ENCODE measurements at regions not wholly inside any gene's neighbourhood (a gene's known extent, or its start where the extent isn't known, plus 50 kb on each side); places are given as distances from the start of the nearest gene placed in this dataset.

DNA sequence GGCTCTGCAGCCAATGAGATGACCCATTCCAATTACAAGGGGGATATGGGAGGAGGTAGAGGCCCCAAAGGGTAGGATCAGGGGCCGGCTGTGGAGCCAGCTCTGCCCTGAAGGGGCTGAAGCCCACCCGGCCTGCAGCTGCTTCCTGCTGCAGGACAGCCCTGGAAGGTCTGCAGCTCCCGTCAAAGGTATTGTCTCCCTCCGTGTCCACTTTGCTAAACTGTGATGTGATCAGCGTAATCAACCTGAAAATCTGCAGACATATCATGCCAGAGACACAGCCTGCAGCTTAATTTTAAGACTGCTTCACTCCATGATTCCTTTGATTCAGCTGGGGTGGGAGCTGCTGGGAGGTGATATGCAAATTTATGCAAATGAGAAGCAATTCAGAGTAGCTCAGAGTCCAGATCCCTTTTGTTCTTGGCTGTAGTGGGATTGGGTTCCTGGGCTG, 90.7 kb downstream of the GADD45G start:
- Histone ChIP-seq H4K20me1 (replicated peaks in 1 of 2; ENCODE audit: control insufficient read depth in 1 of 2, insufficient read depth in 2 of 2, low read length in 2 of 2) (no peaks in the 10 kb centered on the region), H2BK120ac (replicated peaks; ENCODE audit: low read depth, low read length) (no peak overlapping the region), H3K9ac (replicated peaks in 1 of 4; ENCODE audit: extremely low read depth in 1 of 4, low read depth in 3 of 4, low read length in 3 of 4) (no peak overlapping the region), H2AK5ac (ENCODE audit: low read depth, low read length) (no peak overlapping the region), H3K4me1 (replicated peaks in 1 of 4; ENCODE audit: control insufficient read depth in 3 of 4, insufficient read depth in 4 of 4, low read length in 3 of 4) (peaks cover 3 to 15% (median 6%) of the 10 kb centered on the region in 4 experiments; a peak in 6 of 7 replicates), H2AFZ (ENCODE audit: low read length) (0 out of 2 replicates have a peak overlapping the region, but pooled peaks have one; percentile 54), H3K14ac (ENCODE audit: insufficient read length) (no peak overlapping the region), H3K36me3 (ENCODE audit: control insufficient read depth in 2 of 4, insufficient read depth in 4 of 4, low read length in 3 of 4) (no peaks in the 10 kb centered on the region), H3K18ac (ENCODE audit: extremely low read depth, low read length) (peak overlapping the region; percentile 34; the same call in 1 of the 2 replicates), H3K23me2 (ENCODE audit: low read depth, low read length) (no peaks in the 10 kb centered on the region), H3K79me1 (ENCODE audit: low read depth, low read length) (no peaks in the 10 kb centered on the region), H3K4me3 (ENCODE audit: extremely low read depth in 1 of 4, insufficient read depth in 2 of 4, low read depth in 3 of 4, low read length in 4 of 4) (peak overlapping the region in 2 of 4 experiments; percentile 9 to 31; a peak in 2 of 8 replicates), H4K91ac (replicated peaks; ENCODE audit: insufficient read length, low read length) (no peak overlapping the region), H3K23ac (ENCODE audit: insufficient read length) (no peak overlapping the region), H2BK5ac (ENCODE audit: low read depth, low read length) (no peak overlapping the region), H3K56ac (replicated peaks; ENCODE audit: insufficient read length, low read depth, low read length) (no peak overlapping the region), H3K9me3 (ENCODE audit: insufficient read depth in 2 of 2, low read depth in 1 of 2, low read length in 1 of 2) (no peaks in the 10 kb centered on the region), H2BK12ac (ENCODE audit: low read depth, low read length) (no peak overlapping the region), H3K4ac (replicated peaks; ENCODE audit: insufficient read length, low read depth, low read length) (no peak overlapping the region), H3K27me3 (replicated peaks in 1 of 4; ENCODE audit: control insufficient read depth in 3 of 4, extremely low read depth in 1 of 4, insufficient read depth in 3 of 4, low read length in 3 of 4) (no peaks in the 10 kb centered on the region), H4K8ac (ENCODE audit: extremely low read depth, insufficient read depth, low read length) (no peak overlapping the region), H2BK15ac (ENCODE audit: low read length) (no peak overlapping the region), H2BK20ac (ENCODE audit: low read length) (peak overlapping the region; percentile 4), H3K27ac (ENCODE audit: low read depth, low read length) (no peak overlapping the region), H3K4me2 (ENCODE audit: insufficient read depth in 1 of 2, low read depth in 2 of 2, low read length in 2 of 2) (peak overlapping the region; percentile 59 to 61), H3K79me2 (ENCODE audit: control insufficient read depth in 1 of 2, insufficient read depth in 2 of 2, low read length in 2 of 2) (no peaks in the 10 kb centered on the region), H4K5ac (ENCODE audit: insufficient read length, low read depth, low read length) (peak overlapping the region; percentile 37)
- ChIA-PET POLR2A (ENCODE audit: partially characterized antibody) (interaction anchor here (0.7 to 2.2 kb wide), 9 partner anchors 11 to 229 kb away, joined by 3 to 9 read pairs (median 3); partner anchors contain the start of gene GADD45G), CTCF (ENCODE audit: partially characterized antibody) (interaction anchor here (0.6 to 2.7 kb wide), 10 partner anchors 9 to 404 kb away, joined by 3 to 14 read pairs (median 4); no protein-coding TSS in a partner anchor)
- DNase-seq (ENCODE audit: low read depth in 1 of 2, low spot score in 2 of 2) (peak in 1 of 2 experiments; percentile 60), FAIRE-seq (peak; percentile 81)
- WGBS, 2 experiments (ENCODE audit: extremely low coverage in 1 of 2, insufficient coverage in 1 of 2, insufficient read length in 1 of 2, insufficient replicate concordance in 2 of 2, low coverage in 1 of 2, low lambda C conversion rate in 2 of 2, missing lambda C conversion rate in 1 of 2): 33% methylated on average over 5 of the region's 5 CpGs; no CpG with 5 or more reads in 1 of the 2 experiments
- no peak for TF ChIP-seq EGR1 (IDR thresholded peaks at IDR 0.05; ENCODE audit: borderline replicate concordance, low read depth, low read length)
- TF ChIP-seq PHF8 (conservative IDR thresholded peaks at IDR 0.05; ENCODE audit: low read depth, low read length): no peak
- no peak for TF ChIP-seq TBP (IDR thresholded peaks at IDR 0.05; ENCODE audit: low read depth, low read length)
- TF ChIP-seq POLR2A (IDR thresholded peaks at IDR 0.05; ENCODE audit: control extremely low read depth in 1 of 2, low read depth in 2 of 2, low read length in 2 of 2): peak in 1 of 2 experiments; percentile 52; a peak in 1 of 3 replicates
- TF ChIP-seq POU5F1 (IDR thresholded peaks at IDR 0.05; ENCODE audit: low read depth, low read length): peak; percentile 76
- TF ChIP-seq RBBP5 (IDR thresholded peaks at IDR 0.05; ENCODE audit: borderline replicate concordance, low read depth, low read length): peak; percentile 58; the same call in 1 of the 2 replicates
- no peak for TF ChIP-seq TAF7 (optimal IDR thresholded peaks at IDR 0.05; ENCODE audit: borderline replicate concordance, low read depth, low read length)
- TF ChIP-seq SP1 (IDR thresholded peaks at IDR 0.05; ENCODE audit: low read depth, low read length): no peak
- TF ChIP-seq SAP30 (IDR thresholded peaks at IDR 0.05; ENCODE audit: insufficient read depth, insufficient replicate concordance, low read length): no peak
- peak; percentile 10; the same call in 1 of the 2 replicates for TF ChIP-seq KDM1A (IDR thresholded peaks at IDR 0.05; ENCODE audit: borderline replicate concordance, low read length)
- TF ChIP-seq SRF (IDR thresholded peaks at IDR 0.05; ENCODE audit: low read depth, low read length): no peak
- TF ChIP-seq, protein P1, sequence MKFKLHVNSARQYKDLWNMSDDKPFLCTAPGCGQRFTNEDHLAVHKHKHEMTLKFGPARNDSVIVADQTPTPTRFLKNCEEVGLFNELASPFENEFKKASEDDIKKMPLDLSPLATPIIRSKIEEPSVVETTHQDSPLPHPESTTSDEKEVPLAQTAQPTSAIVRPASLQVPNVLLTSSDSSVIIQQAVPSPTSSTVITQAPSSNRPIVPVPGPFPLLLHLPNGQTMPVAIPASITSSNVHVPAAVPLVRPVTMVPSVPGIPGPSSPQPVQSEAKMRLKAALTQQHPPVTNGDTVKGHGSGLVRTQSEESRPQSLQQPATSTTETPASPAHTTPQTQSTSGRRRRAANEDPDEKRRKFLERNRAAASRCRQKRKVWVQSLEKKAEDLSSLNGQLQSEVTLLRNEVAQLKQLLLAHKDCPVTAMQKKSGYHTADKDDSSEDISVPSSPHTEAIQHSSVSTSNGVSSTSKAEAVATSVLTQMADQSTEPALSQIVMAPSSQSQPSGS (IDR thresholded peaks at IDR 0.05; ENCODE audit: low read length): no peak

Data from H1 (cell line).